GM12874 (cell line): ENCODE measurements at regions not wholly inside any gene's neighbourhood (a gene's known extent, or its start where the extent isn't known, plus 50 kb on each side); places are given as distances from the start of the nearest gene placed in this dataset.

Experiments used
- TF ChIP-seq, protein P1 (sequence below): IDR thresholded peaks from 2 replicates; pipeline ENCODE4 v1.5.1; 2011; ENCODE audit warnings: low read depth, mild to moderate bottlenecking, control low read depth, low read length, moderate library complexity; ENCODE audit not compliant: insufficient read depth

DNA sequence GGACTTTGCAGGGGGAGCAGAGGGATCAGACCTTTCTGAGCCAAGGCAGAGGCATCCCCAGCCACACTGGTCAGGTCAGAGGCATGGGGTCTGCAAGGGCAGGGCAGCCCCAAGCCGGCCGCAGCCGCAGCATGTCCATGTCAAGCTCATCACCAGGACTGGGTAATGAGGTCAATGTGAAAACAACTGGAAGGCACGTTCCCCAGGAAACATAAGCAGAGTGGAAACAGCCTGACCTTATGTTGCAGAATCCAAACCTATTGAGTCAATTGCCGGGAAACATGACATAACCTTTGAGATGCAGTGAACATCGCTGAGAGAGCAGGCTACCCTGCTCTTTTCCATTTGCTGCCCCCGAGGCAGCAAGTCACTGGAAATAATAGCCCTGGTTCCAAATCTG is 315.1 kb upstream of the IGF1R start:
- TF ChIP-seq, protein P1, sequence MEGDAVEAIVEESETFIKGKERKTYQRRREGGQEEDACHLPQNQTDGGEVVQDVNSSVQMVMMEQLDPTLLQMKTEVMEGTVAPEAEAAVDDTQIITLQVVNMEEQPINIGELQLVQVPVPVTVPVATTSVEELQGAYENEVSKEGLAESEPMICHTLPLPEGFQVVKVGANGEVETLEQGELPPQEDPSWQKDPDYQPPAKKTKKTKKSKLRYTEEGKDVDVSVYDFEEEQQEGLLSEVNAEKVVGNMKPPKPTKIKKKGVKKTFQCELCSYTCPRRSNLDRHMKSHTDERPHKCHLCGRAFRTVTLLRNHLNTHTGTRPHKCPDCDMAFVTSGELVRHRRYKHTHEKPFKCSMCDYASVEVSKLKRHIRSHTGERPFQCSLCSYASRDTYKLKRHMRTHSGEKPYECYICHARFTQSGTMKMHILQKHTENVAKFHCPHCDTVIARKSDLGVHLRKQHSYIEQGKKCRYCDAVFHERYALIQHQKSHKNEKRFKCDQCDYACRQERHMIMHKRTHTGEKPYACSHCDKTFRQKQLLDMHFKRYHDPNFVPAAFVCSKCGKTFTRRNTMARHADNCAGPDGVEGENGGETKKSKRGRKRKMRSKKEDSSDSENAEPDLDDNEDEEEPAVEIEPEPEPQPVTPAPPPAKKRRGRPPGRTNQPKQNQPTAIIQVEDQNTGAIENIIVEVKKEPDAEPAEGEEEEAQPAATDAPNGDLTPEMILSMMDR: no peak

DNA sequence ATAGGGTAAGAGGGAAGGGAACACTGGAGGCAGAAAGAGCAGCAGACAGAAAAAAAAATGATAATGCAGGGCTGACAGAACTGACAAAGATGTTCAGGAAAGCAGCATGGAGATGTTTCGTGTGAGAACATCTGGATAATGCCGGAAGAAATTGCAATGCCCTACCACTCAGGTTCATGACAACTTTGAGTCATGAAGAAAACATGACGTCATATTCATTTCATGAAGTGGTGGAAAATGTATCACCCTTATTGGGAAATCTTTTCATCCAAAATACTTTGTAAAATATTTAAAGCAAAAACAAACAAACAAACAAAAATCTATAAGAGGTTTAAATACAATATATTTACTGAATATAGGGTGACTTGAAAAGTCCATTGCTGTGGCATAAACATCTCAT is 305.4 kb upstream of the IGF1R start:
- TF ChIP-seq, protein P1: no peak

- TF ChIP-seq, protein P1: no peak
These were observed 303.7 kb upstream of the IGF1R start for GRCh38 chr15:98344591-98344990.

GRCh38 chr15:98347001-98347400 is 301.3 kb upstream of the IGF1R start:
- TF ChIP-seq, protein P1: no peak

GRCh38 chr15:98347866-98348265 is 300.5 kb upstream of the IGF1R start:
- TF ChIP-seq, protein P1: no peak

- TF ChIP-seq, protein P1: no peak
These were observed 298.1 kb upstream of the IGF1R start for GRCh38 chr15:98350276-98350675.

- TF ChIP-seq, protein P1: no peak
These were observed 289.4 kb upstream of the IGF1R start for GRCh38 chr15:98358971-98359370.

DNA sequence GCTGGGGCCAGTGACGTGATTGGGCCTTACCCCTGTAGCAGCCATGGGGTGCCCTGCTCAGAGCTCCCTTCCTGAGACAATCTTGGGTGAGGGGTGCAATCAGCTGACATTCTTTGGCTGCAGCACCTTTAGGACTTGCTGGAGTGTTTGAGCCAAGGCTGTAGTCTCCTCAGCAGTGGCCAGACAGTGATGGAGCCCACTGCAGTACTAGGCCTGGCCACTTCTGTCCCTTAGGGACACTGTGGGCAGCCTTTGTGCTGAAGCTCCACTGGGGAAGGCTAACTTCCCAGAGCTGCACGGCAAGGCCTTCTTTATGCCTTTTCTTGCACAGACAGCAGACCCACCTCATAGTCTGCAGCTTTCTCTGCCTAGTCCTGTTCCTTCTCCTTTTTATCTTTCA is 284.9 kb upstream of the IGF1R start:
- TF ChIP-seq, protein P1: no peak
